ENCODE measurements at regions not wholly inside any gene's neighbourhood (a gene's known extent, or its start where the extent isn't known, plus 50 kb on each side); places are given as distances from the start of the nearest gene placed in this dataset.

- intact Hi-C loops (cut with micrococcal nuclease; ENCODE audit: unreplicated experiment) (no loop called here), in situ Hi-C loops (cut with HindIII; ENCODE audit: low pct_unique_long_range_greater_than_20kb, low sequenced_read_pairs) (no loop called here)
- Histone ChIP-seq H3K4me3 (ENCODE audit: low read depth in 2 of 2, low read length in 2 of 2) (no peak overlapping the region), H3K36me3 (ENCODE audit: control insufficient read depth, insufficient read depth, low read length) (no peaks in the 10 kb centered on the region), H3K27me3 (ENCODE audit: control insufficient read depth, insufficient read depth, low read length) (no peaks in the 10 kb centered on the region), H3K4me1 (ENCODE audit: control insufficient read depth, insufficient read depth, low read length) (no peaks in the 10 kb centered on the region), H3K27ac (ENCODE audit: low read length) (no peak overlapping the region), H3K9me3 (ENCODE audit: control insufficient read depth, insufficient read depth, low read depth, low read length) (no peaks in the 10 kb centered on the region)
- BruUV-seq (replicated peaks): no TSS peak
- POLR2A ChIA-PET: interaction anchor here (0.5 kb wide), 1 partner anchor 10 kb away, joined by 3 read pairs; no protein-coding TSS in a partner anchor
- ATAC-seq: no peak
- CTCF ChIA-PET: no interaction called here
- TF ChIP-seq CTCF (IDR thresholded peaks at IDR 0.05): no peak
- DNase-seq (ENCODE audit: low read depth, low spot score): no peak
Measured at GRCh38 chr3:174342941-174343501, 516.1 kb upstream of the NAALADL2 start.

- ChIA-PET CTCF (no interaction called here), POLR2A (no interaction called here)
- H3K27me3 ChIP-seq (ENCODE audit: control insufficient read depth, insufficient read depth, low read length): no peaks in the 10 kb centered on the region
- BruUV-seq (replicated peaks): no TSS peak
- DNase-seq (ENCODE audit: low read depth, low spot score) (no peak), ATAC-seq (no peak)
- H3K4me3 ChIP-seq (ENCODE audit: low read depth in 2 of 2, low read length in 2 of 2): no peak overlapping the region
- H3K9me3 ChIP-seq (ENCODE audit: control insufficient read depth, insufficient read depth, low read depth, low read length): 0 out of 2 replicates have a peak, but pooled peaks cover 4% of the 10 kb centered on the region
- in situ Hi-C loops (cut with HindIII; ENCODE audit: low pct_unique_long_range_greater_than_20kb, low sequenced_read_pairs): no loop called here
- no peaks in the 10 kb centered on the region for H3K4me1 ChIP-seq (ENCODE audit: control insufficient read depth, insufficient read depth, low read length)
- no peaks in the 10 kb centered on the region for H3K36me3 ChIP-seq (ENCODE audit: control insufficient read depth, insufficient read depth, low read length)
- TF ChIP-seq SIN3A (IDR thresholded peaks at IDR 0.05; ENCODE audit: borderline replicate concordance, insufficient read depth, low read depth, low read length): no peak
- no peak for TF ChIP-seq REST (IDR thresholded peaks at IDR 0.05; ENCODE audit: insufficient read depth in 1 of 2, low read depth in 2 of 2, low read length in 1 of 2)
- no peak for TF ChIP-seq CTCF (IDR thresholded peaks at IDR 0.05)
- no peak for TF ChIP-seq TCF7L2 (IDR thresholded peaks at IDR 0.05; ENCODE audit: low read depth, low read length)
- TF ChIP-seq POLR2AphosphoS5 (IDR thresholded peaks at IDR 0.05; ENCODE audit: low read depth, low read length): no peak
- intact Hi-C loops (cut with micrococcal nuclease; ENCODE audit: unreplicated experiment): no loop called here
- no peak overlapping the region for H3K27ac ChIP-seq (ENCODE audit: low read length)
Measured at GRCh38 chr3:174346141-174346540, 513.0 kb upstream of the NAALADL2 start.
